GM10266 (cell line): ENCODE measurements at regions not wholly inside any gene's neighbourhood (a gene's known extent, or its start where the extent isn't known, plus 50 kb on each side); places are given as distances from the start of the nearest gene placed in this dataset.

Source experiments
- DNase-seq: peaks from one replicate; pipeline ENCODE4 v3.0.0; 2012; ENCODE audit errors: extremely low spot score
- CTCF ChIP-seq: IDR thresholded peaks from 2 replicates; pipeline ENCODE4 v1.5.1; 2012; ENCODE audit warnings: mild to moderate bottlenecking, low read depth; ENCODE audit not compliant: control insufficient read depth, insufficient read depth; ENCODE audit errors: missing control alignments

GRCh38 chr4:123479944-123480343 lies 83.3 kb downstream of the SPRY1 start:
- no peak for DNase-seq
- no peak for TF ChIP-seq CTCF

- no peak for DNase-seq
- TF ChIP-seq CTCF = no peak
Measured at GRCh38 chr4:123480706-123481418, 84.3 kb downstream of the SPRY1 start.

DNA sequence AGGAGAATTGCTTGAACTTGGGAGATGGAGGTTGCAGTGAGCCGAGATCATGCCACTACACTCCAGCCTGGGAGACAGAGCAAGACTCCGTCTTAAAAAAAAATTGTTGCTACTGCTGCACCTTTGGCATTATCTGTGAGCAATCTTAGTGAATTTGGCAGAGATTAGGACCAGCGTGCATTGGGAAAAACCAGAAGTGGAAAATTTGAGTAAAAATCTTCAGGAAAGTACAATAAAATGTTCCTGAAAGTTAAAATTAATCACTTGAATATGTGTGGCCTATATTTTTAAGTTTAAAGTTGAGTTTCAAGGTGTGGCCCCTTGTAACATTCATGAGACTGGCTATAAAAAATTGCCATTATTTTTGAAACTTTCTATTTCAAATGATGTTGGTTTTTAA lies 85.1 kb downstream of the SPRY1 start:
- no peak for DNase-seq
- no peak for TF ChIP-seq CTCF

GRCh38 chr4:123484291-123484926 lies 87.8 kb downstream of the SPRY1 start:
- TF ChIP-seq CTCF = no peak
- DNase-seq = no peak

DNA sequence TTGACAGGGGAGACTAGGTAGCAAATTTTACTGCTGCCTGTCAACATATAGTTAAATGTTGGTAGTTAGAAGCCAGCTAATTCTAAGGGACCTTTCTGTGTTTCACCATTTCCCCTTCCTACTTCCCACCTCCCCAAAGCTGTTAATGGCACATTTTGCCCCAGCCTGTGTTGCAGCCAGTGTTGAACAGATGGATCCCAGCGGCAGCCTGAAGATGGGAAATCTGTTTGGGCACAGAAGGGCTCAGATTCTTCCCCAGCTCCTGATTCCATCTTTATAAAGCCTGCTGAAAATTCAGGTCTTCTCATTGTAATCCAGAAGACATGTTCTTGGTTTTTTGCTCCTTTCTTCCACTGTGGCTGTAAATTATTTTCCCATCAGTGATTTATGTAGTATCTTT lies 89.0 kb downstream of the SPRY1 start:
- DNase-seq = no peak
- no peak for TF ChIP-seq CTCF

DNA sequence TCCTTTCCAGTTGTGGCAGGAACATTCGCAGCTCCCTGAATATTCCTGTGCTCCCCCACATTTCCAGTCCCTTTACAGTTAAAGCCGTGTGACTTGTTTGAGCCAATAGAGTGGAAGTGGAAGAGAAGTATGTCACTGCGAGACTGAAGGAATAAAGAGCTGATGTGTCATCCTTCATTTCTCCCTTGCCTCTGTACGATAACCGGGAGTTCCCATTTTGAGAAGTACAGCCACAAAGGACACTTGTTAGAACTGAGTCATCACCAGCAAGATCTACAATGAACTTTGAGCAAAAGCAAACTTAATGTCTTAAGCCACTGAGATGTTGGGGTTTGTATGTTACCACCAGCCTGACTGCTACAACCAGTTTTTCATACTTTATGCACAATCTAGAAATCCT lies 92.3 kb downstream of the SPRY1 start:
- TF ChIP-seq CTCF = no peak
- no peak for DNase-seq

DNA sequence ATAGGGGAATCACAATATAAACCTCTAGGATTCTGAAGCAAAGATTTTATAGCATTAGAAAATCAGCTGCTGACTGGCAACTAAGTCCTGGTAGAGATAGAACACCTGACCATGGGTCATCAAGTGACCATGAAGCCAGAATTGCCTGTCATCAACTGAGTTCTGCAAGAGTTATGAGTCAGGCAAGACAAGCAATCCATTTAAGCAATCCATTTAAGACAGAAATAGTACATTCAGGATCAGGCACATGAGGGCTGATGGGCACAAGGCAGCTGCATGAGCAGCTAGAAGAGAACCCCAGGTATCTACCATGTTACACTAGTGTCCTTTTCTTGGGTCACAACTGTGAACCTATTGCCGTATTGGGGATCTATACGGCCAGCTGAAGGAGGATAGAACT lies 98.9 kb downstream of the SPRY1 start:
- no peak for TF ChIP-seq CTCF

More for the DNA sequence above, 98.9 kb downstream of the SPRY1 start:
- DNase-seq = no peak
